SIG-M5 treated with dmso at 0.1 percent for 504 hours (cell line): ENCODE measurements at regions not wholly inside any gene's neighbourhood (a gene's known extent, or its start where the extent isn't known, plus 50 kb on each side); places are given as distances from the start of the nearest gene placed in this dataset.

Source experiments
- DNase-seq: peaks from one replicate; lab custom pipeline; 2025; ENCODE audit not compliant: unreplicated experiment; lab: John Stamatoyannopoulos, UW

GRCh38 chr16:16868727-16869126, 489.8 kb downstream of the NPIPA7 start:
- DNase-seq, result no peak

DNA sequence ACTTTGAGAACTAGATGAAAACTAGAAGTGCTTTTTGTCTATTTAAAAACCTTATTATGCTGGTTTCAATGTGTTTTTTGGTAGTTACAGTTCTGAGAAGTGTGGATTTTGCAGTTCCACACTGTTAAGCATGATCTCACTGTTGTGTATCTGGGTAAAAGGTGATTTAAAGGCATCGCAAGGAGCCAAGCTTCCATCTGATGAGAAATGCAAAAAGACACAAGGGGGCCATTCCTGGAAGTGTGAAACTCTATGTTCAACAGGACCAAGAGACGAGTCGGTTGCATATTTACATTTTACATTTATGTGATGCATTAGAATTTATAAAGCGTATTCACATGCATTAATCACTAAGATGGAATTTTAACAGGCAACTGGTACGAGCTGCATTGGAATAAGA, 490.8 kb downstream of the NPIPA7 start:
- DNase-seq, result no peak

GRCh38 chr16:16871196-16871595, 492.3 kb downstream of the NPIPA7 start:
- DNase-seq, result no peak

DNA sequence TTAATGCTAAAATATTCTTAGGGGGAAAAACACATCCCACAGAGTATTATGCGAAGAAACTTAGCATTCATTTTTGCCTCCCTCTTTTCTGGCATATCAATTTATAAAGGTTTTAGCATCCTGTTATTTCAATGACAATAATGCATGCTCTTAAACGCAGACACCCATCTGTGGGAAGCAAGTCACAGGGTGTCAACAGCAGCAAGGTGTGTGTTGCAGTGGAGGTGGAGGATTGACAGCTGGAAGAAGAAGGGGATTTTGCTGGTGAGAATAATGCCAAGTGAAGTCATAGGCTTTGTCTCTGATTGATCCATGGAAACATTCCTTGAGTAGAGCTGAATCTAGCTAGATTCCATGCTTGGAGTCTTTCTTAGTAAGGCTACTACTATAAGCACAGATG, 498.1 kb downstream of the NPIPA7 start:
- DNase-seq, result no peak

GRCh38 chr16:16879567-16880251, 500.8 kb downstream of the NPIPA7 start:
- no peak for DNase-seq

GRCh38 chr16:16881814-16882213, 502.9 kb downstream of the NPIPA7 start:
- no peak for DNase-seq

DNA sequence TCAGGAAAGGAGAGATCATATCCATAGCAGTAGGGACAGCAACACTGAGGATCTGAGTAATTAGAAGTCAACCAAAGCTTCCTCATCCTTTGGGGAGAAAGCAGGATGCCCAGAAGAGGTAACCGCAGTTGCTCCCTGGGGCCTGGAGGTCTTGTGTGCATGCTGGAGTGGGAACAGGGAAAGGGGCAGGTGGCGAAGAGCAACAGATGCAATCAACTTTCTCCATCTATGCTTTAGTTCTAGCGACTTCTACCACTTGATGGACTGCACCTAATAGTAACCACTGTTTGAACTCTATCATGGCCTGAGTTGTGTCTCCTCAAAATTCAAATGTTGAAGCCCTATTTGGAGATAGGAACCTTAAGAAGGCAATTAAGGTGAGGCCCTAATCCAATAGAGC, 503.8 kb downstream of the NPIPA7 start:
- DNase-seq, result no peak

- DNase-seq, result no peak
Measured at GRCh38 chr16:16884451-16884850, 505.5 kb downstream of the NPIPA7 start.

GRCh38 chr16:16887193-16887592, 508.3 kb downstream of the NPIPA7 start:
- DNase-seq, result no peak

GRCh38 chr16:16890964-16891363, 512.0 kb downstream of the NPIPA7 start:
- no peak for DNase-seq

DNA sequence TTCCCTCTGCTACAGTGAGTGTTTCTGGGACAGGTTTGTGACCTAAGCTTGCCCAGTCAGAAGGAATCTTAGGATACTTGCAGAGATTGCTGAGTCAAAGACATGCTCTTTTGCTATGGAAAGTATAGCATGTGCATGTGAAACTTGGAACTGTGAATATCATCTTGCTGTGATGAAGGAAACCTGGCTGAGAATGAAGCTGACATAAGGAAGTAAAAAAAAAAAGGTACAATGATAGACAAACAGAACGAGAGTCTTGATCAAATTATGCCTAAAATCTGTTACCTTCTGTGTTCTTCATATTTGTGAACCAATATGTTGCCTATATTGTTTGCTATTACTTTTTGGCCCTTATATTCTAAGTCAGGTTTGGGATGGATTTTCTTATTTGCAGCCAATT, 525.7 kb downstream of the NPIPA7 start:
- DNase-seq, result no peak

DNA sequence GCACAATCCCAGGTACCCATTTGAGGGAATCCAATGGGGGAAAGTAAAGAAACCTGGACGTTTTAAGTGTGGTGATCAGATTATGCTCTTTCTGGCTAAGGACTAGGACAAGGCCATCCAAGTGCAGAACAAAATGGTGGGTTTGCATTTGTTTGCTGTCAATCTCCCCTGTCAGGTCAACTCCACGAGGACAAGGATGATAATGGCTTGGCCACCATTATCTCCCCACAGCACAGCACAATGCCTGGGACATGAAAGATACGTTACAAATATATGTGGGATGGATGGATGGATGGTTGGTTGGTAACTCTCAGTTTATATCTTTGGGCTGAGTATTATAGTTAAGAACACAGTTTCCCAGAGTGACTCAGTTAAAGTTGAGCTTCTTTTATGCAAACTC, 526.9 kb downstream of the NPIPA7 start:
- DNase-seq, result no peak

DNA sequence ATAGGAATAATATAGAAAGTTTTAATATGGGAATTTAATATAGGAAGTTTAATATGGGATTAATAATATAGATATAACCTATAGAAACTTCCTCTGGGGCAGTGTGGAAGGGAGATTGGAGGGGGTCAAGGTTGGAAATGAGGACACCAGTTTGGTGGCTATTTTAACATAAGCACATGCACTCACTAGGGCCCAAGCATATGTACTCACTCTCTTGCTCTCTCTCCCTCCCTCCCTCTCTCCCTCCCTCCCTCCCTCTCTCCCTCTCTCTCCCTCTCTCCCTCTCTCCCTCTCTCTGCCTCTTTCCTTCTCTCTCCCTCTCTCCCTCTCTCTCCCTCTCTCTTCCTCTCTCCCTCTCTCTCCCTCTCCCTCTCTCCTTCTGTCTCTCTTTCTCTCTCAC, 528.1 kb downstream of the NPIPA7 start:
- DNase-seq, result no peak

GRCh38 chr16:16908077-16908476, 529.1 kb downstream of the NPIPA7 start:
- no peak for DNase-seq

GRCh38 chr16:16909126-16909525, 530.2 kb downstream of the NPIPA7 start:
- DNase-seq, result no peak

- no peak for DNase-seq
Measured at GRCh38 chr16:16910666-16911065, 531.7 kb downstream of the NPIPA7 start.

- no peak for DNase-seq
Measured at GRCh38 chr16:16915771-16916170, 536.8 kb downstream of the NPIPA7 start.

GRCh38 chr16:16917191-16917785, 538.3 kb downstream of the NPIPA7 start:
- DNase-seq, result no peak

DNA sequence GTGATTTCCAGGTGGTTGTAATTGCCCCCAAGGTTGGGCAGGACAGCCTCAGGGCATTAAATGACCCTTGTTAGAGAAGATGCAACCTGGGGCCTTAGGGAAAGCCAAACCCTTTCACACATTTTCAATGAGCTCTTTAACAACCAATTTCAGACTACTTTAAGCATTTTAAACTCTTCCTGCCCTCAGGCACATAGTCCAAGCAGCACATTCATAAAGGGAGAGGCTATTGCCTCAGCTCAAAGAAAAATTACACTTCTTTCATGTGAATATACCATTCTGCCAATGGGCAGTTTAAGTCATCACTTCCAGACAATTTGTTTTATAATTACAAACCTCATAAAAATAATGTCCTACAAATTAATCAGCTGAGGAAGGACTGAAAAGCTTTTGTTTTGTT, 544.5 kb downstream of the NPIPA7 start:
- no peak for DNase-seq

GRCh38 chr16:16924613-16925012, 545.7 kb downstream of the NPIPA7 start:
- DNase-seq, result no peak

- no peak for DNase-seq
Measured at GRCh38 chr16:16925432-16925831, 545.3 kb downstream of the XYLT1 start.

GRCh38 chr16:16928532-16929109, 542.1 kb downstream of the XYLT1 start:
- DNase-seq, result no peak
